CD4-positive, alpha-beta T cell treated with Interleukin-4 for 4 hours (primary cell): ENCODE measurements at regions not wholly inside any gene's neighbourhood (a gene's known extent, or its start where the extent isn't known, plus 50 kb on each side); places are given as distances from the start of the nearest gene placed in this dataset.
A peak's percentile ranks its signal among the peaks of the same experiment; 100 is the strongest.

Experiments used
- DNase-seq: peaks from one replicate; pipeline ENCODE4 v3.0.0-alpha.2; 2020

- DNase-seq = no peak
Measured at GRCh38 chr9:93827545-93828330, 127.4 kb downstream of the BARX1 start.

- no peak for DNase-seq
Measured at GRCh38 chr9:93826905-93827544, 128.1 kb downstream of the BARX1 start.

GRCh38 chr9:93826209-93826608 is 128.9 kb downstream of the BARX1 start:
- peak; percentile 11 for DNase-seq

- no peak for DNase-seq
Measured at GRCh38 chr9:93825348-93826115, 129.6 kb downstream of the BARX1 start.

- DNase-seq = no peak
Measured at GRCh38 chr9:93824386-93825294, 130.5 kb downstream of the BARX1 start.

- no peak for DNase-seq
Measured at GRCh38 chr9:93823245-93824072, 131.7 kb downstream of the BARX1 start.

- DNase-seq = no peak
Measured at GRCh38 chr9:93822229-93822628, 132.9 kb downstream of the BARX1 start.

- DNase-seq = no peak
Measured at GRCh38 chr9:93821307-93821703, 133.8 kb downstream of the BARX1 start.

- no peak for DNase-seq
Measured at GRCh38 chr9:93820667-93821306, 134.4 kb downstream of the BARX1 start.

GRCh38 chr9:93819905-93820304 is 135.2 kb downstream of the BARX1 start:
- DNase-seq = no peak

- DNase-seq = no peak
Measured at GRCh38 chr9:93818827-93819472, 136.2 kb downstream of the BARX1 start.

- no peak for DNase-seq
Measured at GRCh38 chr9:93818237-93818636, 136.9 kb downstream of the BARX1 start.

- no peak for DNase-seq
Measured at GRCh38 chr9:93815677-93816076, 139.5 kb downstream of the BARX1 start.

GRCh38 chr9:93815135-93815534 is 140.0 kb downstream of the BARX1 start:
- DNase-seq = no peak

GRCh38 chr9:93814077-93814956 is 140.8 kb downstream of the BARX1 start:
- DNase-seq = no peak

GRCh38 chr9:93813221-93814076 is 141.7 kb downstream of the BARX1 start:
- no peak for DNase-seq

GRCh38 chr9:93812410-93812668 is 142.8 kb downstream of the BARX1 start:
- DNase-seq = no peak

- no peak for DNase-seq
Measured at GRCh38 chr9:93810028-93810971, 144.9 kb downstream of the BARX1 start.
